ENCODE measurements at regions not wholly inside any gene's neighbourhood (a gene's known extent, or its start where the extent isn't known, plus 50 kb on each side); places are given as distances from the start of the nearest gene placed in this dataset.

GRCh38 chr7:13217768-13218167 lies 530.3 kb downstream of the ARL4A start:
- TF ChIP-seq CTCF (IDR thresholded peaks at IDR 0.05) (no peak), POLR2A (IDR thresholded peaks at IDR 0.05) (no peak)
